Trophoblast cell (in vitro differentiated cells and primary cell): ENCODE measurements at regions not wholly inside any gene's neighbourhood (a gene's known extent, or its start where the extent isn't known, plus 50 kb on each side); places are given as distances from the start of the nearest gene placed in this dataset.
A peak's percentile ranks its signal among the peaks of the same experiment; 100 is the strongest.

Source experiments
- DNase-seq, 2 donors: peaks; one replicate each; pipeline ENCODE4 v3.0.0-alpha.2; 2016
- H2AFZ ChIP-seq: 2 replicates; pipeline ENCODE4 v1.6.1; 2013; ENCODE audit warnings: low read length, moderate library complexity, mild to moderate bottlenecking; ENCODE audit not compliant: insufficient read depth, poor library complexity
- H2AK5ac ChIP-seq: 2 replicates; pipeline ENCODE4 v1.6.1; 2013; ENCODE audit warnings: mild to moderate bottlenecking, low read length
- H2BK120ac ChIP-seq: 2 replicates; pipeline ENCODE4 v1.6.1; 2013; ENCODE audit warnings: low read length, mild to moderate bottlenecking, moderate library complexity; ENCODE audit not compliant: insufficient read depth, poor library complexity
- H2BK12ac ChIP-seq: 2 replicates; pipeline ENCODE4 v1.6.1; 2013; ENCODE audit warnings: mild to moderate bottlenecking, low read length, moderate library complexity
- H2BK5ac ChIP-seq: 2 replicates; pipeline ENCODE4 v1.6.1; 2013; ENCODE audit warnings: low read length, low read depth, moderate library complexity, mild to moderate bottlenecking; ENCODE audit not compliant: poor library complexity
- H3K14ac ChIP-seq: 2 replicates; pipeline ENCODE4 v1.6.1; 2013; ENCODE audit warnings: mild to moderate bottlenecking, low read length
- H3K18ac ChIP-seq: 2 replicates; pipeline ENCODE4 v1.6.1; 2013; ENCODE audit warnings: mild to moderate bottlenecking, low read length
- H3K23ac ChIP-seq: 2 replicates; pipeline ENCODE4 v1.6.1; 2013; ENCODE audit warnings: low read length
- H3K27ac ChIP-seq: 2 replicates; pipeline ENCODE4 v1.5.1; 2013; ENCODE audit warnings: low read depth, mild to moderate bottlenecking, inconsistent platforms, low read length, moderate library complexity
- H3K27me3 ChIP-seq: 2 replicates; pipeline ENCODE4 v1.6.1; 2013; ENCODE audit warnings: inconsistent platforms, mild to moderate bottlenecking, low read length, moderate library complexity; ENCODE audit not compliant: insufficient read depth
- H3K36me3 ChIP-seq, 2 experiments: 1 replicate in 1 of 2; 2 replicates in 1 of 2; pipeline ENCODE4 v1.6.1; 2013; ENCODE audit warnings: low read length in 2 of 2, mild to moderate bottlenecking in 2 of 2, moderate library complexity in 1 of 2; ENCODE audit not compliant: insufficient read depth in 2 of 2, control insufficient read depth in 1 of 2
- H3K4ac ChIP-seq: 2 replicates; pipeline ENCODE4 v1.6.1; 2013; ENCODE audit warnings: low read depth, mild to moderate bottlenecking, low read length, moderate library complexity
- H3K4me1 ChIP-seq, 2 experiments: 1 replicate in 1 of 2; 2 replicates in 1 of 2; pipeline ENCODE4 v1.6.1; 2013; ENCODE audit warnings: low read length in 2 of 2, mild to moderate bottlenecking in 2 of 2, moderate library complexity in 1 of 2; ENCODE audit not compliant: insufficient read depth in 2 of 2, control insufficient read depth in 1 of 2
- H3K4me2 ChIP-seq: 2 replicates; pipeline ENCODE4 v1.6.1; 2013; ENCODE audit warnings: inconsistent platforms, mild to moderate bottlenecking, low read length, moderate library complexity
- H3K4me3 ChIP-seq: 2 replicates; pipeline ENCODE4 v1.5.1; 2013; ENCODE audit warnings: mild to moderate bottlenecking, low read depth, low read length, inconsistent platforms
- H3K79me1 ChIP-seq: one replicate; pipeline ENCODE4 v1.6.1; 2013; ENCODE audit warnings: low read length
- H3K79me2 ChIP-seq: 2 replicates; pipeline ENCODE4 v1.6.1; 2013; ENCODE audit warnings: low read length, mild to moderate bottlenecking; ENCODE audit not compliant: control insufficient read depth, insufficient read depth, poor library complexity
- H3K9ac ChIP-seq: 2 replicates; pipeline ENCODE4 v1.6.1; 2013; ENCODE audit warnings: mild to moderate bottlenecking, low read length
- H3K9me3 ChIP-seq: 2 replicates; pipeline ENCODE4 v1.6.1; 2013; ENCODE audit warnings: low read depth, mild to moderate bottlenecking, control low read depth, inconsistent platforms, low read length; ENCODE audit not compliant: insufficient read depth
- H4K12ac ChIP-seq: 2 replicates; pipeline ENCODE4 v1.6.1; 2013; ENCODE audit warnings: low read depth, mild to moderate bottlenecking, low read length, moderate library complexity
- H4K8ac ChIP-seq: 2 replicates; pipeline ENCODE4 v1.6.1; 2013; ENCODE audit warnings: low read depth, mild to moderate bottlenecking, low read length, moderate library complexity
- H4K91ac ChIP-seq: one replicate; pipeline ENCODE4 v1.6.1; 2013; ENCODE audit warnings: low read depth, mild to moderate bottlenecking, low read length, moderate library complexity
- WGBS: extraction: QIAGEN DNeasy Blood & Tissue Kit; methylation state at CpG from one replicate; pipeline ENCODE4 v1.1.7; 2013; ENCODE audit warnings: missing lambda C conversion rate; ENCODE audit not compliant: insufficient read length, insufficient coverage; ENCODE audit errors: extremely low coverage; 5-methylcytosine and 5-hydroxymethylcytosine counted together

- no CpG with 5 or more reads among the region's 4 CpGs for WGBS
- H3K4me1 ChIP-seq, result no peaks in the 10 kb centered on the region
Observed at GRCh38 chr10:43898592-43898991, 249.9 kb upstream of the ZNF32 start.

GRCh38 chr10:43897765-43898419, 249.2 kb upstream of the ZNF32 start:
- Histone ChIP-seq H3K4ac (no peak overlapping the region), H3K79me2 (no peaks in the 10 kb centered on the region), H3K23ac (no peak overlapping the region), H3K79me1 (no peaks in the 10 kb centered on the region), H3K4me3 (no peak overlapping the region), H3K27me3 (no peaks in the 10 kb centered on the region), H2BK120ac (no peak overlapping the region), H2BK5ac (no peak overlapping the region), H3K14ac (no peak overlapping the region), H3K18ac (no peak overlapping the region), H3K9ac (no peak overlapping the region), H2AK5ac (no peak overlapping the region), H3K4me1 (peaks cover 0 to 1% of the 10 kb centered on the region in 2 experiments), H3K9me3 (no peaks in the 10 kb centered on the region), H4K8ac (no peak overlapping the region), H3K4me2 (no peak overlapping the region), H3K27ac (no peak overlapping the region), H2AFZ (no peak overlapping the region), H3K36me3 (no peaks in the 10 kb centered on the region), H4K12ac (no peak overlapping the region), H2BK12ac (no peak overlapping the region), H4K91ac (no peak overlapping the region)
- no peak for DNase-seq
- no CpG with 5 or more reads among the region's 9 CpGs for WGBS

More at GRCh38 chr10:43898592-43898991, 249.9 kb upstream of the ZNF32 start:
- H3K4me2 ChIP-seq, result no peak overlapping the region
- no peak overlapping the region for H2AK5ac ChIP-seq
- H2AFZ ChIP-seq, result no peak overlapping the region
- no peak overlapping the region for H3K4me3 ChIP-seq
- no peaks in the 10 kb centered on the region for H3K9me3 ChIP-seq
- H4K8ac ChIP-seq, result no peak overlapping the region
- H4K12ac ChIP-seq, result no peak overlapping the region
- no peak overlapping the region for H3K14ac ChIP-seq
- no peak overlapping the region for H3K27ac ChIP-seq
- no peaks in the 10 kb centered on the region for H3K79me2 ChIP-seq
- no peaks in the 10 kb centered on the region for H3K79me1 ChIP-seq
- no peak overlapping the region for H3K9ac ChIP-seq
- no peak overlapping the region for H3K4ac ChIP-seq
- H2BK120ac ChIP-seq, result no peak overlapping the region
- no peak overlapping the region for H3K23ac ChIP-seq
- no peak overlapping the region for H2BK5ac ChIP-seq
- DNase-seq, result no peak
- H2BK12ac ChIP-seq, result no peak overlapping the region
- no peak overlapping the region for H4K91ac ChIP-seq
- no peaks in the 10 kb centered on the region for H3K36me3 ChIP-seq
- no peaks in the 10 kb centered on the region for H3K27me3 ChIP-seq
- H3K18ac ChIP-seq, result no peak overlapping the region

GRCh38 chr10:43892062-43892770, 243.5 kb upstream of the ZNF32 start:
- H3K9ac ChIP-seq, result no peak overlapping the region
- no peak overlapping the region for H4K8ac ChIP-seq
- H2BK120ac ChIP-seq, result no peak overlapping the region
- H4K12ac ChIP-seq, result no peak overlapping the region
- no peak overlapping the region for H2BK12ac ChIP-seq
- H2BK5ac ChIP-seq, result no peak overlapping the region
- no peak overlapping the region for H3K14ac ChIP-seq
- H3K4me3 ChIP-seq, result no peak overlapping the region
- H3K79me2 ChIP-seq, result no peaks in the 10 kb centered on the region
- H2AFZ ChIP-seq, result no peak overlapping the region
- H3K4me2 ChIP-seq, result no peak overlapping the region
- no peak overlapping the region for H3K23ac ChIP-seq
- H3K27me3 ChIP-seq, result no peaks in the 10 kb centered on the region
- H4K91ac ChIP-seq, result no peak overlapping the region
- no peak overlapping the region for H2AK5ac ChIP-seq
- H3K18ac ChIP-seq, result no peak overlapping the region
- H3K79me1 ChIP-seq, result no peaks in the 10 kb centered on the region
- H3K4me1 ChIP-seq, result peaks cover 6 to 7% of the 10 kb centered on the region in 2 experiments
- no peaks in the 10 kb centered on the region for H3K9me3 ChIP-seq
- no CpG with 5 or more reads among the region's 6 CpGs for WGBS
- no peak for DNase-seq
- no peak overlapping the region for H3K4ac ChIP-seq
- H3K36me3 ChIP-seq, result no peaks in the 10 kb centered on the region
- H3K27ac ChIP-seq, result peak overlapping the region; percentile 28

GRCh38 chr10:43891241-43891640, 242.6 kb upstream of the ZNF32 start:
- Histone ChIP-seq H3K4me1 (peaks cover 6 to 7% of the 10 kb centered on the region in 2 experiments), H3K18ac (no peak overlapping the region), H2BK120ac (no peak overlapping the region), H4K12ac (no peak overlapping the region), H2BK12ac (no peak overlapping the region), H3K14ac (no peak overlapping the region), H3K9me3 (no peaks in the 10 kb centered on the region), H3K4me3 (no peak overlapping the region), H3K27me3 (no peaks in the 10 kb centered on the region), H3K36me3 (no peaks in the 10 kb centered on the region), H3K79me2 (no peaks in the 10 kb centered on the region), H3K4me2 (no peak overlapping the region), H3K79me1 (no peaks in the 10 kb centered on the region), H2BK5ac (no peak overlapping the region), H4K8ac (no peak overlapping the region), H3K27ac (no peak overlapping the region), H2AFZ (no peak overlapping the region), H3K23ac (no peak overlapping the region), H3K4ac (no peak overlapping the region), H4K91ac (no peak overlapping the region), H3K9ac (no peak overlapping the region), H2AK5ac (no peak overlapping the region)
- DNase-seq, result no peak
